ENCODE measurements at regions not wholly inside any gene's neighbourhood (a gene's known extent, or its start where the extent isn't known, plus 50 kb on each side); places are given as distances from the start of the nearest gene placed in this dataset.

DNA sequence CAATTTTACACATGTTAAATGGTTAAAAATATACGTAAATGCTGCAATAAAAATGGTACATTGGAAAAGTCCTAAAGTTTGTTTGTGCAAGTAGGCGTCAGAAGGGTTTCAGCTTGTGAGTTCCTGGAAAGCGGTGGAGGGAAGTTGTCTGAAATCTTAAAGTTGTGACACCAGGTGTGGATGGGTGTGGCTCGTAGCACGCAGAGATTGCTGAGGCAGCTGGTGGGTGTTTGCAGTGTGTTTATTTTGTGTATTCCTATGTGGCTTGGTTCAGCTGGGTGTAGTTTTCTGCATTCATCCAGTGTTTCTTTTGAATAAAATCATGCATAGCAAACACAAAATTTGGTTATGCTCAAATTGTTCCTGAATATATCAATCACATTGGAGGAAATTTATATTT is 136.8 kb upstream of the TBX3 start:
- TF ChIP-seq, protein P1, sequence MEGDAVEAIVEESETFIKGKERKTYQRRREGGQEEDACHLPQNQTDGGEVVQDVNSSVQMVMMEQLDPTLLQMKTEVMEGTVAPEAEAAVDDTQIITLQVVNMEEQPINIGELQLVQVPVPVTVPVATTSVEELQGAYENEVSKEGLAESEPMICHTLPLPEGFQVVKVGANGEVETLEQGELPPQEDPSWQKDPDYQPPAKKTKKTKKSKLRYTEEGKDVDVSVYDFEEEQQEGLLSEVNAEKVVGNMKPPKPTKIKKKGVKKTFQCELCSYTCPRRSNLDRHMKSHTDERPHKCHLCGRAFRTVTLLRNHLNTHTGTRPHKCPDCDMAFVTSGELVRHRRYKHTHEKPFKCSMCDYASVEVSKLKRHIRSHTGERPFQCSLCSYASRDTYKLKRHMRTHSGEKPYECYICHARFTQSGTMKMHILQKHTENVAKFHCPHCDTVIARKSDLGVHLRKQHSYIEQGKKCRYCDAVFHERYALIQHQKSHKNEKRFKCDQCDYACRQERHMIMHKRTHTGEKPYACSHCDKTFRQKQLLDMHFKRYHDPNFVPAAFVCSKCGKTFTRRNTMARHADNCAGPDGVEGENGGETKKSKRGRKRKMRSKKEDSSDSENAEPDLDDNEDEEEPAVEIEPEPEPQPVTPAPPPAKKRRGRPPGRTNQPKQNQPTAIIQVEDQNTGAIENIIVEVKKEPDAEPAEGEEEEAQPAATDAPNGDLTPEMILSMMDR (conservative IDR thresholded peaks at IDR 0.05), result no peak
- no peak for TF ChIP-seq ZFX (IDR thresholded peaks at IDR 0.05)

Measured in C4-2B (cell line).